Liver (tissue), 3 donors: ENCODE measurements at regions not wholly inside any gene's neighbourhood (a gene's known extent, or its start where the extent isn't known, plus 50 kb on each side); places are given as distances from the start of the nearest gene placed in this dataset.

ENCODE experiments used
- CTCF ChIP-seq: fragments of 150-350 bp; IDR thresholded peaks from 2 replicates; pipeline ENCODE4 v1.5.1; 2017; ENCODE audit warnings: improper control_type of control experiment, low read depth, low read length; ENCODE audit not compliant: missing input control
- EGR1 ChIP-seq, 2 donors: IDR thresholded peaks; 2 replicates each; pipeline ENCODE4 v1.6.1; 2016 to 2018; ENCODE audit warnings: antibody characterized with exemption in 2 of 2, low read depth in 2 of 2
- FOXA1 ChIP-seq: IDR thresholded peaks from 2 replicates; pipeline ENCODE4 v1.6.1; 2016; ENCODE audit warnings: antibody characterized with exemption
- HNF4A ChIP-seq, 2 donors: conservative IDR thresholded peaks; 2 replicates each; pipeline ENCODE4 v1.6.1; 2016; ENCODE audit warnings: antibody characterized with exemption in 2 of 2, mild to moderate bottlenecking in 2 of 2
- JUND ChIP-seq, 2 donors: IDR thresholded peaks; 2 replicates each; pipeline ENCODE4 v1.6.1; 2016; ENCODE audit warnings: antibody characterized with exemption in 2 of 2
- MAX ChIP-seq: IDR thresholded peaks from 2 replicates; pipeline ENCODE4 v1.6.1; 2016; ENCODE audit warnings: antibody characterized with exemption
- RAD21 ChIP-seq, 2 donors: IDR thresholded peaks; 2 replicates each; pipeline ENCODE4 v1.6.1; 2016; ENCODE audit warnings: antibody characterized with exemption in 2 of 2, mild to moderate bottlenecking in 2 of 2
- REST ChIP-seq: IDR thresholded peaks from 2 replicates; pipeline ENCODE4 v1.6.1; 2016; ENCODE audit warnings: antibody characterized with exemption, mild to moderate bottlenecking
- RXRA ChIP-seq, 2 donors: IDR thresholded peaks; 2 replicates each; pipeline ENCODE4 v1.6.1; 2017 to 2018; ENCODE audit warnings: antibody characterized with exemption in 2 of 2, mild to moderate bottlenecking in 1 of 2
- SP1 ChIP-seq: IDR thresholded peaks from 2 replicates; pipeline ENCODE4 v1.6.1; 2018; ENCODE audit warnings: antibody characterized with exemption, mild to moderate bottlenecking
- TAF1 ChIP-seq: conservative IDR thresholded peaks from 2 replicates; pipeline ENCODE4 v1.6.1; 2016; ENCODE audit warnings: antibody characterized with exemption, mild to moderate bottlenecking
- YY1 ChIP-seq: IDR thresholded peaks from 2 replicates; pipeline ENCODE4 v1.6.1; 2016; ENCODE audit warnings: antibody characterized with exemption, mild to moderate bottlenecking
- ZBTB33 ChIP-seq: IDR thresholded peaks from 2 replicates; pipeline ENCODE4 v1.6.1; 2016; ENCODE audit warnings: antibody characterized with exemption
- donor health status: healthy.
- donor health status: healthy.

- TF ChIP-seq CTCF (no peak), RAD21 (IDR thresholded peaks at IDR 0.05) (no peak), JUND (IDR thresholded peaks at IDR 0.05) (no peak), REST (no peak), HNF4A (conservative IDR thresholded peaks at IDR 0.05) (no peak), MAX (no peak), EGR1 (IDR thresholded peaks at IDR 0.05; ENCODE audit: low read depth in 2 of 2) (no peak), RXRA (IDR thresholded peaks at IDR 0.05) (no peak), FOXA1 (no peak), TAF1 (no peak), SP1 (no peak), ZBTB33 (no peak), YY1 (no peak)
These were observed 159.1 kb downstream of the ERCC6L2 start for GRCh38 chr9:96034553-96035122.
